Smooth muscle cell (in vitro differentiated cells): ENCODE measurements at regions not wholly inside any gene's neighbourhood (a gene's known extent, or its start where the extent isn't known, plus 50 kb on each side); places are given as distances from the start of the nearest gene placed in this dataset.

Experiments
- DNase-seq: peaks from one replicate; lab custom pipeline; 2025; ENCODE audit not compliant: unreplicated experiment; lab: John Stamatoyannopoulos, UW
- H2AFZ ChIP-seq: fragments of 200-600 bp; sonication (generic); 2 replicates; pipeline ENCODE4 v1.6.0; 2016; ENCODE audit warnings: antibody characterized with exemption, low read depth, mild to moderate bottlenecking
- H3F3A ChIP-seq: fragments of 200-600 bp; sonication (generic); 2 replicates; pipeline ENCODE4 v1.6.0; 2017; ENCODE audit warnings: antibody characterized with exemption, low read depth
- H3K27ac ChIP-seq: fragments of 200-600 bp; sonication (generic); 2 replicates; pipeline ENCODE4 v1.5.1; 2016; ENCODE audit warnings: low read depth, mild to moderate bottlenecking
- H3K27me3 ChIP-seq: fragments of 200-600 bp; sonication (generic); 2 replicates; pipeline ENCODE4 v1.6.1; 2016; ENCODE audit warnings: low read depth, mild to moderate bottlenecking
- H3K36me3 ChIP-seq: fragments of 200-600 bp; sonication (generic); 2 replicates; pipeline ENCODE4 v1.5.1; 2016; ENCODE audit warnings: low read depth
- H3K4me1 ChIP-seq: fragments of 200-600 bp; sonication (generic); 2 replicates; pipeline ENCODE4 v1.5.1; 2016; ENCODE audit warnings: low read depth
- H3K4me2 ChIP-seq: fragments of 200-600 bp; sonication (generic); 2 replicates; pipeline ENCODE4 v1.6.0; 2016; ENCODE audit warnings: mild to moderate bottlenecking
- H3K4me3 ChIP-seq: fragments of 200-600 bp; sonication (generic); 2 replicates; pipeline ENCODE4 v1.5.1; 2016; ENCODE audit warnings: mild to moderate bottlenecking
- H3K79me2 ChIP-seq: fragments of 200-600 bp; sonication (generic); 2 replicates; pipeline ENCODE4 v1.6.0; 2016; ENCODE audit warnings: low read depth, mild to moderate bottlenecking
- H3K9ac ChIP-seq: fragments of 200-600 bp; sonication (generic); 2 replicates; pipeline ENCODE4 v1.6.0; 2016; ENCODE audit warnings: low read depth
- H3K9me3 ChIP-seq: fragments of 200-600 bp; sonication (generic); replicated peaks from 2 replicates; pipeline ENCODE4 v1.5.1; 2016; ENCODE audit warnings: low read depth
- H4K20me1 ChIP-seq: fragments of 200-600 bp; sonication (generic); 2 replicates; pipeline ENCODE4 v1.6.0; 2016; ENCODE audit warnings: low read depth
- WGBS: methylation state at CpG from one replicate; pipeline ENCODE4 v1.1.7; 2016; ENCODE audit warnings: low lambda C conversion rate; 5-methylcytosine and 5-hydroxymethylcytosine counted together
- TF ChIP-seq, protein P1 (sequence below): fragments of 200-600 bp; sonication (generic); IDR thresholded peaks from 2 replicates; pipeline ENCODE4 v1.5.1; 2017; ENCODE audit warnings: borderline replicate concordance, mild to moderate bottlenecking, antibody characterized with exemption; ENCODE audit not compliant: insufficient read depth, poor library complexity, severe bottlenecking

DNA sequence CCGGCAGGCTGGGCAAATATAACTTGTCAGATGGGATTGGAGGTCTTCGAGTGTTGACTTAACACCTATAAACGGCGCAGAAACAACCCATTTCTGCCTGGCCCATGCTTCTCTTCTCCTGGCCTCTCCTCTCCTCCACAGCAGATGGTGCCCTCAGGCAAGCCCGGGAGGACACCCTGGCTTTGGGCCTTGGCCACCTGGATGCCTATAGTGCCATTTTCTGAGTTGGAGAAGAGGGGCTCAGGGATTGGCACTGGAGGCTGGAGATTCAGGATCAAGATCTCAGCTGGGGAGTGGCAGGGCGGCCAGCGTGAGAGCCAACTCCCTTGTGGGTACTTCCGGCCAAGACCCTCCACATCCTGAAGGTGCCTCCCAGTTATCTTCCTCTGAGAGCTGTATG, 211.9 kb upstream of the PMEPA1 start:
- no peak overlapping the region for H3K4me3 ChIP-seq
- no peak overlapping the region for H3K4me2 ChIP-seq
- no peak for DNase-seq
- no peaks in the 10 kb centered on the region for H3K9me3 ChIP-seq
- no peak overlapping the region for H3K9ac ChIP-seq
- WGBS, result 94% methylated on average over 8 of the region's 8 CpGs
- H3K36me3 ChIP-seq, result no peaks in the 10 kb centered on the region
- H2AFZ ChIP-seq, result no peak overlapping the region
- H3K4me1 ChIP-seq, result no peaks in the 10 kb centered on the region
- no peaks in the 10 kb centered on the region for H3K27me3 ChIP-seq
- H3F3A ChIP-seq, result no peaks in the 10 kb centered on the region
- no peaks in the 10 kb centered on the region for H3K79me2 ChIP-seq
- H3K27ac ChIP-seq, result no peak overlapping the region
- H4K20me1 ChIP-seq, result no peaks in the 10 kb centered on the region
- TF ChIP-seq, protein P1, sequence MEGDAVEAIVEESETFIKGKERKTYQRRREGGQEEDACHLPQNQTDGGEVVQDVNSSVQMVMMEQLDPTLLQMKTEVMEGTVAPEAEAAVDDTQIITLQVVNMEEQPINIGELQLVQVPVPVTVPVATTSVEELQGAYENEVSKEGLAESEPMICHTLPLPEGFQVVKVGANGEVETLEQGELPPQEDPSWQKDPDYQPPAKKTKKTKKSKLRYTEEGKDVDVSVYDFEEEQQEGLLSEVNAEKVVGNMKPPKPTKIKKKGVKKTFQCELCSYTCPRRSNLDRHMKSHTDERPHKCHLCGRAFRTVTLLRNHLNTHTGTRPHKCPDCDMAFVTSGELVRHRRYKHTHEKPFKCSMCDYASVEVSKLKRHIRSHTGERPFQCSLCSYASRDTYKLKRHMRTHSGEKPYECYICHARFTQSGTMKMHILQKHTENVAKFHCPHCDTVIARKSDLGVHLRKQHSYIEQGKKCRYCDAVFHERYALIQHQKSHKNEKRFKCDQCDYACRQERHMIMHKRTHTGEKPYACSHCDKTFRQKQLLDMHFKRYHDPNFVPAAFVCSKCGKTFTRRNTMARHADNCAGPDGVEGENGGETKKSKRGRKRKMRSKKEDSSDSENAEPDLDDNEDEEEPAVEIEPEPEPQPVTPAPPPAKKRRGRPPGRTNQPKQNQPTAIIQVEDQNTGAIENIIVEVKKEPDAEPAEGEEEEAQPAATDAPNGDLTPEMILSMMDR, result no peak

DNA sequence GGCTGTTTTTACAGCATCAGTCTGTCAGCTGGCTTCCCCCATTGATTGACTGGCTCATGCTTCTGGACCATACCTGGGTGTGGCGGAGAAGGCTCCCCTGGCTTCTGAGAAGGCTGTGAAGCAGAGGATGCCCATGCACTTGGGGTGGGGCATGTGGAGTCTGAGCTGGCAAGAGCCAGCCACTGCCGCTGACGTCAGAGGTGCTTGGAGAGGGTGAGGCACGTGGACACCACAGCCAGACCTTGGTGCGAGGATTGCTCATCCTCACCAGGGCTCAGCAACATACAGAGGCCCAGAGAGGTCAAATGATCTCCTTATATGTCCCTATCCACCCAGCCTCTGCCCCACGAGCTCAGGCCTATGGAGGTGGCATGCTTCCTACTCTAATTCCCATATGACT, 211.2 kb upstream of the PMEPA1 start:
- H3K27ac ChIP-seq, result no peak overlapping the region
- H3K9me3 ChIP-seq, result no peaks in the 10 kb centered on the region
- no peaks in the 10 kb centered on the region for H3K4me1 ChIP-seq
- no peaks in the 10 kb centered on the region for H3K27me3 ChIP-seq
- no peaks in the 10 kb centered on the region for H3K36me3 ChIP-seq
- H3K4me2 ChIP-seq, result no peak overlapping the region
- H3K9ac ChIP-seq, result no peak overlapping the region
- TF ChIP-seq, protein P1, result no peak
- no peaks in the 10 kb centered on the region for H3F3A ChIP-seq
- H2AFZ ChIP-seq, result no peak overlapping the region
- no peaks in the 10 kb centered on the region for H4K20me1 ChIP-seq
- no peak overlapping the region for H3K4me3 ChIP-seq
- WGBS, result 89% methylated on average over 6 of the region's 6 CpGs
- H3K79me2 ChIP-seq, result no peaks in the 10 kb centered on the region
- DNase-seq, result no peak

DNA sequence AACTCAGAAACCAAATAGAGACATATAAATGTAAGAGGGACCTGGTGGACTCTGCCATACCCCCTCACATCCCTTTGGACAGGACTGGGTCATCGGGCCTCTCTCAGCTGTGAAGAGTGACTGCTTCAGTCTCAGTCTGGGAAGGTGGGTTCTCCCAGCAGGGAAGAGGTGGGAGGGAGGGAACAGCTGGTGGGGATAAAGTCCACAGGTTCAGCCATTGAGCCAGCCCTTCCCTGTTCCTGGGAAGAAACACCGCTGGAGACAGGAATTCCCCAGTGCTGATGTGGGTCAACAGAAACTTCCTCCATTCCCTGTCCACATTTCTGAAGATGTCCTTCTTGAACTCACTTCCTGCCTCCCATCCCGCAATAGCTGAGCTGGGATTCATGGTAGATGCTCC, 209.2 kb upstream of the PMEPA1 start:
- TF ChIP-seq, protein P1, result no peak
- Histone ChIP-seq H3K27ac (no peak overlapping the region), H3K9me3 (no peaks in the 10 kb centered on the region), H3K79me2 (no peaks in the 10 kb centered on the region), H4K20me1 (no peaks in the 10 kb centered on the region), H3K4me2 (no peak overlapping the region), H3K4me1 (no peaks in the 10 kb centered on the region), H2AFZ (no peak overlapping the region), H3K9ac (no peak overlapping the region), H3K36me3 (no peaks in the 10 kb centered on the region), H3K27me3 (no peaks in the 10 kb centered on the region), H3K4me3 (no peak overlapping the region), H3F3A (no peaks in the 10 kb centered on the region)
- no peak for DNase-seq
- 85% methylated on average over 3 of the region's 3 CpGs for WGBS

DNA sequence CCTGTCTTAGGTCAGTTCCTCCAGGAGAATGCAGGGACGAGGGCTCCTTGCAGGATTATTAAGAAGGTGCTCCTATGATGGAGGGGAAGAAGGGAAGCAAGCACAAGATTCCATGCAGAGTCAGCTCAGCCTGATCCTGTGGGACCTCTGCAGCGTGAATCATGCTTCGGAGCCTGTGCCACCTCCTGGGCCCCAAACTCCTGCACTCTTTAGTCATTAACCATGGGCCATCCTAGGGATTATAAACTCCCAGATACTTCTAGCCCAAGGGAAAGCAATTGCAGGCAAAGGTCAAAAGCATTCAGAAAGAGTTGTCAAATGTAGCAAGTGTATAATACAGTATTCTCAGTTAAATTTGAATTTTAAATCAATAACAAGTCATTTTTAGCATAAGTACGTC, 208.7 kb upstream of the PMEPA1 start:
- no peaks in the 10 kb centered on the region for H3K9me3 ChIP-seq
- DNase-seq, result no peak
- no peak overlapping the region for H3K4me3 ChIP-seq
- 70% methylated on average over 4 of the region's 4 CpGs for WGBS
- TF ChIP-seq, protein P1, result no peak
- H4K20me1 ChIP-seq, result no peaks in the 10 kb centered on the region
- no peak overlapping the region for H3K4me2 ChIP-seq
- H3K9ac ChIP-seq, result no peak overlapping the region
- no peak overlapping the region for H3K27ac ChIP-seq
- no peaks in the 10 kb centered on the region for H3K79me2 ChIP-seq
- no peaks in the 10 kb centered on the region for H3K36me3 ChIP-seq
- H2AFZ ChIP-seq, result no peak overlapping the region
- no peaks in the 10 kb centered on the region for H3K27me3 ChIP-seq
- no peaks in the 10 kb centered on the region for H3F3A ChIP-seq
- H3K4me1 ChIP-seq, result no peaks in the 10 kb centered on the region
